ENCODE measurements at regions not wholly inside any gene's neighbourhood (a gene's known extent, or its start where the extent isn't known, plus 50 kb on each side); places are given as distances from the start of the nearest gene placed in this dataset.
A peak's percentile ranks its signal among the peaks of the same experiment; 100 is the strongest.

DNA sequence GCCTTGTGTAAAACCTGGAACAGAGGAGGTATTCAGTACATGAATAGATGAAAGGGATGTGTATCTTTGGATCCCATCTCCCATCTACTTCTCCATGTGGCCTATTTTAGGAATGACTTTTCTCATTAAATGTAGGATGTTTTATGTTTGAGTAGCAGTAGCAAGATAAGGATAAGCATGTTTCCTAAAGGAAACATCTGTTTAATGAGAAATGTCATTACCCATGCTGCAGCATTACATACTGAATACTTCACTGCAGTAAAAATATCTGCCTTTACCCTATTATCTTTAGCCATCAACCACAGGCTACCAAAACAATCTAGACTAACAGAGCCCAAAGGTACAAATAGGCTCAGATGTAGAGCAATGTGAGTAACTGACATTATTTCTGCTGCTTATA lies 419.2 kb upstream of the CYRIA start:
- CTCF ChIA-PET, result no interaction called here
- POLR2A ChIA-PET, result no interaction called here
- no peak overlapping the region for H3K4me3 ChIP-seq (ENCODE audit: low read depth, low read length)
- DNase-seq (ENCODE audit: low read depth, low spot score), result peak; percentile 19
- TF ChIP-seq, protein P1, sequence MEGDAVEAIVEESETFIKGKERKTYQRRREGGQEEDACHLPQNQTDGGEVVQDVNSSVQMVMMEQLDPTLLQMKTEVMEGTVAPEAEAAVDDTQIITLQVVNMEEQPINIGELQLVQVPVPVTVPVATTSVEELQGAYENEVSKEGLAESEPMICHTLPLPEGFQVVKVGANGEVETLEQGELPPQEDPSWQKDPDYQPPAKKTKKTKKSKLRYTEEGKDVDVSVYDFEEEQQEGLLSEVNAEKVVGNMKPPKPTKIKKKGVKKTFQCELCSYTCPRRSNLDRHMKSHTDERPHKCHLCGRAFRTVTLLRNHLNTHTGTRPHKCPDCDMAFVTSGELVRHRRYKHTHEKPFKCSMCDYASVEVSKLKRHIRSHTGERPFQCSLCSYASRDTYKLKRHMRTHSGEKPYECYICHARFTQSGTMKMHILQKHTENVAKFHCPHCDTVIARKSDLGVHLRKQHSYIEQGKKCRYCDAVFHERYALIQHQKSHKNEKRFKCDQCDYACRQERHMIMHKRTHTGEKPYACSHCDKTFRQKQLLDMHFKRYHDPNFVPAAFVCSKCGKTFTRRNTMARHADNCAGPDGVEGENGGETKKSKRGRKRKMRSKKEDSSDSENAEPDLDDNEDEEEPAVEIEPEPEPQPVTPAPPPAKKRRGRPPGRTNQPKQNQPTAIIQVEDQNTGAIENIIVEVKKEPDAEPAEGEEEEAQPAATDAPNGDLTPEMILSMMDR (IDR thresholded peaks at IDR 0.05; ENCODE audit: insufficient read depth, low read length, missing control alignments), result no peak

DNA sequence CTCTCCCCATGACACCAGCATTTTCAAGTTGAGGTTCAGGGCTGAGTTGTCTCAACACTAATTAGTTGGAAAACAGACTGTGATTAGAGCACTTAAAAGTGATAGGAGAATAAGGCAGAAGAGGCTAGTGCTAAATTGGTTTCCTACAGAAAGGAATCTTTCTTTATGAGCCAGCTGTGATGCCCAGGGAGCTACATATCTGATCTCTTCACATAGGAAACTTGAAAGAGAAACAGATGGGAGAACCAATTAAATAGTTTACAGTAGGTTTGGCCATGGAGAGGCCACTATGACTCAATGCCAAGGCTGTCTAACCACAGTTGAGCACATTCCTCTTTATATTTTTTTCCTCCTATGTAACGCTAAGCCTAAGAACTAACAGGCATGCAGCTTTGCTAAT lies 418.3 kb upstream of the CYRIA start:
- no peak overlapping the region for H3K4me3 ChIP-seq (ENCODE audit: low read depth, low read length)
- ChIA-PET POLR2A (no interaction called here), CTCF (interaction anchor here (1.4 to 1.5 kb wide), 2 partner anchors 9 to 17 kb away, joined by 3 to 5 read pairs; no protein-coding TSS in a partner anchor)
- DNase-seq (ENCODE audit: low read depth, low spot score), result peak; percentile 52
- TF ChIP-seq, protein P1 (IDR thresholded peaks at IDR 0.05; ENCODE audit: insufficient read depth, low read length, missing control alignments), result no peak

DNA sequence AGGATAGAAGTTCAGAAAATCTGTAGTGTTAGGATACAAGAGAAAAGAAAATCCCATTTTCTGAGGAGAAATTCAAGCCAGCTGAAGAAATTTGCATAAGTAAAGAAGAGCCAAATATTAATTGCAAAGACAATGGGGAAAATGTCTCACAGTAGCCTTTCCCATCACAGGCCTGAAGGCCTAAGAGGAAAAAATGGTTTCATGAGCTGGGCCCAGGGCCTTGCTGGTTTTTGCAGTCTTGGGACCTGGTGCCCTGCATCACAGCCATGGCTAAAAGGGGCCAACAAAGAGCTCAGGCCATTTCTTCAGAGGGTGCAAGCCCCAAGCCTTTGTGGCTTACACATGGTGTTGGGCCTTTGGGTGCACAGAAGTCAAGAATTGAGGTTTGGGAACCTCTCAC lies 413.6 kb upstream of the CYRIA start:
- no peak for DNase-seq (ENCODE audit: low read depth, low spot score)
- no peak overlapping the region for H3K4me3 ChIP-seq (ENCODE audit: low read depth, low read length)
- CTCF ChIA-PET, result no interaction called here
- TF ChIP-seq, protein P1 (IDR thresholded peaks at IDR 0.05; ENCODE audit: insufficient read depth, low read length, missing control alignments), result no peak
- POLR2A ChIA-PET, result no interaction called here

DNA sequence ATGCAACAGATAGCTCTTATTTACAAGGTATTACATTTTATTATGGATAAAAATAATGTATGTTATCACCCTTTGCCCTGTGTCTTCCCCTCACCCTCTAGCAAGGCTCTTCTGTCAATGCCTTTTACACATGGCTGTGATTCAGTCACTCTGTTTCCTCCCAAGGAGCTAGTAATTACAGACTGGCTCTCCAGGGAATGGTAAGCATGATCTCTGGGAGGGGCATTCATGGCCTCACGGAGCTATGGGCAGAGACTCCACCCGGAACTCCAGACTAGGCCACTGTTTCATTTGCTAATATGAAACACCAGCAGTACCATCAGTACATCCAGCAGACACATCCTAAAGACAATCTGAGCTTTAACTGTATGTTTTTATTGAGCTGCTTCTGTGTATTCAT lies 410.9 kb upstream of the CYRIA start:
- DNase-seq (ENCODE audit: low read depth, low spot score), result no peak
- TF ChIP-seq, protein P1 (IDR thresholded peaks at IDR 0.05; ENCODE audit: insufficient read depth, low read length, missing control alignments), result no peak
- H3K4me3 ChIP-seq (ENCODE audit: low read depth, low read length), result no peak overlapping the region
- ChIA-PET POLR2A (no interaction called here), CTCF (interaction anchor here (0.7 kb wide), 2 partner anchors 176 to 985 kb away, joined by 3 read pairs; no protein-coding TSS in a partner anchor)

DNA sequence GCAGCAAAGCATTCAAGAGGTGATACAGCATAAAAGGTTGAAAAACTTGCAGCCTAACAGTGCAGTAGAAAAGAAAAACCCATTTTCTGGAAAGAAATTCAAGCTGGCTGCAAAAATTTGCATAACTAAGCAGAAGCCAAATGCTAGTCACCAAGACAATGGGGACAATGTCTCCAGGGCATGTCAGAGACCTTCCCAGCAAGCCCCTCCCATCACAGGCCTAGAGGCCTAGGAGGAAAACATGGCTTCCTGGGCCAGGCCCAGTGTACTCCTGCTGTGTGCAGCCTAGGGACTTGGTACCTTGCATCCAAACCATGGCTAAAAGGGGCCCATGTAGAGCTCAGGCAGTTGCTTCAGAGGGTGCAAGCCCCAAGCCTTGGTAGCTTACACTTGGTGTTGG lies 405.1 kb upstream of the CYRIA start:
- CTCF ChIA-PET, result no interaction called here
- H3K4me3 ChIP-seq (ENCODE audit: low read depth, low read length), result no peak overlapping the region
- TF ChIP-seq, protein P1 (IDR thresholded peaks at IDR 0.05; ENCODE audit: insufficient read depth, low read length, missing control alignments), result no peak
- POLR2A ChIA-PET, result no interaction called here
- no peak for DNase-seq (ENCODE audit: low read depth, low spot score)

DNA sequence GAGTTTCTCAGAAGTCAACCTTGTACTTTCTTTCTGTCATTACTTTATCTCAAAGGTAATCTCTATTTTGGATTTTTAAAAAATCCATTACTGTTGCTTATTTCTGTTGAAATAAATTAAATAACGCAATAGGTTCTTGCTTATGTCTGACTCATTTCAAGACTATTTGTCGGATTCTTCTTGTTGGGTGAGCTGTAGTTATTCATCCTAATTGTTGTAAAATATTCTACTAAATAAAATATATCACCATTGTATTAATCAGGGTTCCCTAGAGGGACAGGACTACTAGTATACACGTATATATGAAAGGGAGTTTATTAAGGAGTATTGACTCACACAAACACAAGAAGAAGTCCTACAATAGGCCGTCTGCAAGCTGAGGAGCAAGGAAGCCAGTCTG lies 403.9 kb upstream of the CYRIA start:
- POLR2A ChIA-PET, result no interaction called here
- DNase-seq (ENCODE audit: low read depth, low spot score), result no peak
- CTCF ChIA-PET, result no interaction called here
- no peak overlapping the region for H3K4me3 ChIP-seq (ENCODE audit: low read depth, low read length)
- TF ChIP-seq, protein P1 (IDR thresholded peaks at IDR 0.05; ENCODE audit: insufficient read depth, low read length, missing control alignments), result no peak

Measured in AG04449 (cell line).